ENCODE measurements at regions not wholly inside any gene's neighbourhood (a gene's known extent, or its start where the extent isn't known, plus 50 kb on each side); places are given as distances from the start of the nearest gene placed in this dataset.
A peak's percentile ranks its signal among the peaks of the same experiment; 100 is the strongest.
"Not testable (repeated sequence)": the region's sequence is repeated elsewhere in the genome, so short reads cannot be mapped to it uniquely, and the experiment has no call there.

DNA sequence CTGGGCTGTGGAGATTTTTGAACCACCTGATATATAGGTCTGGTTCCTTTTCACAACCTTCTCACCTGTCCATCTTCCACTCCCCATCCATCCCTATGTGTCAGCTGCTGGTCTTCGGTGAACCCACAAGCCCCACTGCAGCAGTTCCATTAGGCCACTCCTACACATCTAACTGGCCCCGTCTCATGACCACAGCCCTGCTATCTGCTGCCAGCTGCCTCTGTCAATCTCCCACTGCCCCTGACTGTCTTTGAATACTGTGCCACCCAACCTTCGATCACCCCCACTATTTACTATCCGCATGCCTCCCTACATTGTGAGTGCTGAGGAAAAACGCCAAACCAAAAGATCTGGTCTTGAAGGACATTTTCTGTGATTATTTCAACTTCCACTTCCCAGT lies 795.4 kb downstream of the IGSF11 start:
- no peak for DNase-seq

DNA sequence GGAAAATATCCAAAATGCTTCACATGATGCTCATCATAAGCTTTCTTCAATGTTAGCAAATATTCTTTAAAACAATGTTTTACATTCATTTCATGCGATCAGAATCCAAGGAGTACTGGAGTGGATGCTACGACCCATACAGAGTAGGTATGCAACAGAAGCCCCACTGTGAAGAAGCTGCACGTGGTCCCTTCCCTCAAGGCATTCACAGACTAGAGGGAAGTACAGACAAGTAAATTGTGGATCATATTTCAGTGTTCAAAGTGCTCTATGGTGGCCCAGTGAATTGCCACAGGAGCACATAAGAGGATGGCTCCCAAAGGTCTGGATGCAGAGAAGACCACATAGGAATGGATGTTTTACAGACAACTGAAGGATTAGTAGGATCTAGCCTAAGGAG lies 789.9 kb downstream of the IGSF11 start:
- DNase-seq: no peak

- no peak for DNase-seq
Measured at GRCh38 chr3:118245312-118245711, 789.3 kb downstream of the IGSF11 start.

DNA sequence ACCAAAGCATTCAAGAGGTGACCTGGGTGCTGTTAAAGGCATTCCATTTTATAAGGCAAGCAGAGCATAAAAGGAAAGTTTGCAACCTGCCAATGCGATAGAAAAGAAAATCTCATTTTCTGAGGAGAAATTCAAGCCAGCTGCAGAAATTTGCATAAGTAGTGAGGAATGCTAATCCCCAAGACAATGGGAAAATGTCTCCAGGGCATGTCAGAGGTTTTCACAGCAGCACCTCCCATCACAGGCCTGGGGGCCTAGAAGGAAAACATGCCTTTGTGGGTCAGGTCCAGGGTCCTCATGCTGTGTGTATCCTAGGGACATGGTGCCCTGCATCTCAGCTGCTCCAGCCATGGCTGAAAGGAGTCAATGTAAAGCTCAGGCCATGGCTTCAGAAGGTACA lies 775.8 kb downstream of the IGSF11 start:
- not testable (repeated sequence) for DNase-seq

DNA sequence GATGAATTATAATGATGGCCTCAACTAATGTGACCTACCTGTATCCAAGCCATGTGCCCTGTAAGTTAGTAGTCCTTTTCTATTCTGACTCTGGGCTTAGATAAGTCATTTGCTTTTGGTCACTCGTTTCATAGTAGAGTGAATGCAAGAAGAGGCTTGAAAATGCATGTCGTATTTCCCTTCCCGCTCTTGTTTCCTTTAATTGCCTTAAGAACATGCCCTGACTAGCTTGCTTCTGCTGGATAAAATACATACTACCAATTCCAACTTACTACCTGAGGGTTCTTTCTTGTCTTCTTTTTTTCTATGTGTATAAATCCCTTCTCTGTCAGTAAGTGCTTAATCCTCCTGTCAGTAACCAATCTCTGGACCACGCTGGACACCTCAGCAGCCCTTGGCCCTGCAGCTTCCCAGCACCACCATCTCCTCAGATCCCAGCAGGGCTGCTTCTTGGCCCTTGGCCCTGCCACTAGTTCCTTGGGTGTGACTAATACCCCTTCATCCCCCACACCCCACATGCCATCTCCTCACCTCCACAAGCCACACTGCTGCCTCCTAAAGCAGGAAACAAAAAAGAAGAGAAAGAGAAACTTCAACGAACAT lies 771.7 kb downstream of the IGSF11 start:
- DNase-seq: no peak

- DNase-seq: no peak
Measured at GRCh38 chr3:118267588-118267987, 767.1 kb downstream of the IGSF11 start.

DNA sequence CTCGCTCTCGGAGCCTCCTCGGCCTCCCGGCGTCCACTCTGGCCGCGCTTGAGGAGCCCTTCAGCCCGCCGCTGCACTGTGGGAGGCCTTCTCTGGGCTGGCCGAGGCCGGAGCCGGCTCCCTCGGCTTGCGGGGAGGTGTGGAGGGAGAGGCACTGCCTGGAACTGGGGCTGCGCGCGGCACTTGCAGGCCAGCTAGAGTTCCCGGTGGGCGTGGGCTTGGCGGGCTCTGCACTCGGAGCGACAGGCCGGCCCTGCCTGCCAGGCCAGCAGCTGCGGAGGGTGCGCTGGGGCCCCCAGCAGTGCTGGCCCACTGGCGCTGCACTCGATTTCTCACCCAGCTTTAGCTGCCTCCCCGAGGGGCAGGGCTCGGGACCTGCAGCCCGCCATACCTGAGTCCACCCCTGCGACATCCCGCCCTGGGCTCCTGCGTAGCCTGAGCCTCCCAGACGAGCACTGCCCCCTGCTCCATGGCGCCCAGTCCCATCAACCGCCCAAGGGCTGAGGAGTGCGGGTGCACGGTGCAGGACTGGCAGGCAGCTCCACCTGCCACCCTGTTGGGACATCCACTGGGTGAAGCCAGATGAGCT lies 765.0 kb downstream of the IGSF11 start:
- DNase-seq: peak; percentile 5

DNA sequence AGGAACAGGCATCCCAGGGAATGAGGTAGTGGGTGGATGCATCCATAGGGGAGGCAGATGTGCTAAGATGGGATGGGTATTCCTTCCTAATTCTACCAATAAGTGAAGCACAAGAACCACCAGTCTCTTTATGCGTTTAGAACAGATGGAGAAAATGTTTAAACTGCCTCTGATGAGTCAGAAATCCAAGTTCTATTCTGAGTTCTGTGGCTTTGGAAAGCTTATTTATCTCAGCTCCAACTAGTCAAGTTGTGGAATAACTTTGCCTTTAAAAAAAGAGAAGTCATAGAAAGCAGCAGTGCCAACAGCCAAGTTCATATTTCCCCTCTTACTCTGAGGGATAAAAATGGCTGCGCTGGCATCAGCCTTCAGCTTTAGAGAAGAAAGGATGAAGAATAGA lies 761.7 kb downstream of the IGSF11 start:
- DNase-seq: no peak

DNA sequence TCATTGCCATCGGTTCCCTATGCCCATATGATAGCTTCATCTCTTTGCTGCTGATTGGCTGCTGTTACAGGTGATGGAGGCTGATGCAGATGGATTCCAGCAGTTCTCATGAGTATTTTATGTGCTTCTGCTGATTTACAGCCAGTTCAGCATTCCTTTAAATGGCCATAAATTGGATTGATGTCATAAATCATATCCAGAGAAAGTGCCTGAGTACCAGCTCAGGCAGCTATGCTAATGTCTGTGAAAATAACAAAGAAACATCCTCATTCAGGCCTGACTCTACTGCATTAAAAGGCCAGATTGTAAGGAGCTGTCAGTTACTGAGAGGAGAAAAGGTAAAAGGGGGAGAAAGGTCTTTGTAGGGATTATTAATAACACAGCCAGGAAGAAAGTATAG lies 756.8 kb downstream of the IGSF11 start:
- DNase-seq: no peak

DNA sequence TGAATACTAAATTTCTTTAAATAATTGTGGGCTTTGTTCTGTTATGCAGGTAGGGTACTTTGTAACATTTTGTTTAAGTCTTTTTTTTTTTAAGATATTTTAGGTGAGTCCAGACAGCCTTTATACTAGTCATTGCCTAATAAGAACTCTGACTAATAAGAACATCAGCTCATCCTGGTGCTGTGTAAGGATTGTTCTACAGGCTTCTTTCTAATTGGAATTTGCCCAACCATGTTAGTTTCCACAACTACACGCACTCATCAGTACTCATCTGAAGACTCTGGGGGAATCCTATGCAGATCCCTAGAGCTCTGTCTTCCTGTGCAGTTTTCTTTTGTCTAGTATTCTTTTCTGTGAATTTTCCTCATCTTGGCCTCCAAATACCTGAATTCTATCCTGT lies 741.8 kb downstream of the IGSF11 start:
- DNase-seq: no peak

- no peak for DNase-seq
Measured at GRCh38 chr3:118298133-118298532, 736.5 kb downstream of the IGSF11 start.

DNA sequence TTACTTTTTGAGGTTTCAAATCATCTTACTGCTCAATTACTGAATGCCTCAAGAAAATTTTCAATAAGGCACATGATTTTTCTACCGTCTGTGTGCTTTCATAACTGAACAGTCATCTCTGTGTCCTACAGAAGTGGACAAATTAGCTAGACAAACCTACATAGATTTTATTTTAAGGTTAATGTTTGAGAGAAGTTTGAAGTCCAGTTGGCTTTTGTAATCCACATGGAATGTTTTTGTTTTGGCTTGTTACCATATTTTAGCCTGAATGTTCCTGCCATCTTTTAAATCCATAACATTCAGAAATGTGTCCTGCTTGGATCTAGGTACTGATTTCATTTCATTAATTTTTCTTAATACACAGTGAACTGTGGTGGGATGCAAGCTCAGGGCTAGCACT lies 730.1 kb downstream of the IGSF11 start:
- DNase-seq: no peak

- no peak for DNase-seq
Measured at GRCh38 chr3:118332699-118333098, 701.9 kb downstream of the IGSF11 start.

DNA sequence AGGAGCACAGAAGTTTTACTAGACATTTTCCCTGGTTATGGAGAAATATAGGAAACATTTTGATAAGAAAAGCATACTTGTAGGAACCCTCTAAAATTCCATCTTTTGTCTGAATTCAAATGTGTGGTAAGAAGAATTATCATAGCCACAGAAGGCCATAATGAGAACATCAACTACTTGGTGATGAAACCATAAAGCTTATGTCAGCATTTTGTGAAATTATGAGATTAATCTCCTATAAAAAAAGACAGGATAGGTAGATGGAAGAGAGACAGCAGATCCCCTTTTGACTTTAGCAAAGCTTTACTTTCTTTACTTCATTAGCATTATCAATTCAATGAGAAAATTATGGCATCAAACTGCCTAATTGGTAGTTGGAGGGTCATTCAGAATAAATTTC lies 697.0 kb downstream of the IGSF11 start:
- no peak for DNase-seq

GRCh38 chr3:118347396-118348168 lies 687.1 kb downstream of the IGSF11 start:
- no peak for DNase-seq

DNA sequence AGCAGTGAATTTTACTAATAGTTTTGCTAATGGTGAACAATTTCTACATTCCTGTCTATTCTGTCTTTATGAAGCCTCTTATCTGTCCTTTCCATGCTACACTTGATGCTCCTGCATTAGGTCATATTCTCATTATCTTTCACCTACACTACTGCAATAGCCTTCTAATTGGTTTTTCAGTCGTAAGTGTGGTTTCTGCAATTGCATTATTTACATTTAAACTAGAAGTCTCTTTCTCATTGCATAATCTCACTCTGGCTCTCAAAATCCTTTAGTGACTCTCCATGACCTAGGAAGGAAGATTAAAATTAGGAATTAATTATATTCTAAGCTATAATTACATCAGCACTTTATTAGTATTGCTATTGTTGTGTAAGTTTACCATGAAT lies 686.5 kb downstream of the IGSF11 start:
- DNase-seq: no peak

- no peak for DNase-seq
Measured at GRCh38 chr3:118354556-118354955, 680.1 kb downstream of the IGSF11 start.

DNA sequence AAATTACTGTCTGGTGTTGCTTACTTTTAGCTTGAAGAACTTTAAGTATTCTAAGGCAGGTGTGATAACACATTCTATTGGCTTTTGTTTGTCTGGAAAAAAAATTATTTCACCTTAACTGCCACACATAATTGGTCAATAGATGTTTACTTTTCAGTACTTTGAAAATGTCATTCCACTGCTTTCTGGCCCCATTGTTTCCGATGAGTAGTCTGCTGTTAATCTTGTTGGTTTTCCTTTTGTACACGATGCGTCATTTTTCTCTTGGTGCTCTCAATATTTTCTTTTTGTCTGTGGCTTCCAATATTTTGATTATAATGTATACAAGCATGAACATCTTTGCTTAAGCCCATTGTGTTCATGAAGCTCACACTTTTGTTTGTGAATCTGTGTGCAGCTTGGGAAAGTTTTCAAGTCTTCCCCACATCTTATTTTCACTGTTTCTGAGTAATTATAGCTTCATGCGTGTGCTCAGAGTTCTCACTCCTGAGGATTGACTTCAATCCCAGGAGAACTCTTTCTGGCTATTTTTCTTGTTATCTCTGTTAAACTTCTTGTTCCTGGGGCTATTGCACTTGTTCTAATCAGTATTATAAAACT lies 664.7 kb downstream of the IGSF11 start:
- no peak for DNase-seq

GRCh38 chr3:118380576-118380975 lies 654.1 kb downstream of the IGSF11 start:
- no peak for DNase-seq

- no peak for DNase-seq
Measured at GRCh38 chr3:118396491-118396890, 638.2 kb downstream of the IGSF11 start.

- DNase-seq: no peak
Measured at GRCh38 chr3:118400086-118400485, 634.6 kb downstream of the IGSF11 start.

DNA sequence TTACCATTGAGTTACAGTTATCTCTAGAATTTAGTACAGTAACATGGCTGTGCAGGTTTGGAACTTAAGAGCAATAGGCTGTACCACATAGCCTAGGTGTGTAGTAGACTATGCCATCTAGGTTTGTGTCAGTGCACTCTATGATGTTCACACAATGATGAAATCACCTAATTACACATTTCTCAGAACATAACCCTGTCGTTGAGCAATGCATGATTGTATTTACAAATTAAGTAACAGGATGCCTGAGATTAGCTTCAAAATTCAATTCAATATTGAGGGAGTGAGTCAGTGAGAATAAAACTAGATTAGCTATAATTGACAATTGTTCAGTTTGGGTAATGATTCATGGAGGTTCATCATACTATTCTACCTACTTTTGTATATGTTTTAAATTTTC lies 633.8 kb downstream of the IGSF11 start:
- no peak for DNase-seq

GRCh38 chr3:118401887-118402286 lies 632.8 kb downstream of the IGSF11 start:
- DNase-seq: no peak

GRCh38 chr3:118402971-118403370 lies 631.7 kb downstream of the IGSF11 start:
- DNase-seq: no peak

Measured in NCI-H345 (cell line).